ENCODE measurements at regions not wholly inside any gene's neighbourhood (a gene's known extent, or its start where the extent isn't known, plus 50 kb on each side); places are given as distances from the start of the nearest gene placed in this dataset.

DNA sequence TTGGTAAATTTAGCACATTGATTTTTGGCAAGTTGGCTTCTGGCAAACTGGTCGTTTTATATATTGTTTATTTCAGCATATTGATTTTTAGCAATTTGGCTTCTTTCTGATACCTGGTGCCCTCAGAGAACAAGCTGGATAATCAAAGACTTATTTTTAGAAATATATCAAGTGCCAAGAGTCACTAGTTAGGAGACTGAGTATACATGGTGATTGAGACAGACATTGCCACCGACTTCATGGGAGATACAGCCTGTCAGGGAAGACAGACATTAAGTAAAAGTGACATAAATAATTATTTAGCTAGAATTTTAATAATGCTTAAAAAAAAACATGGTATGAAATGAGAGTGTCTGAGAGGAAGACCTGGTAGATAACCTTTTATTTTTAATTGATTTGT lies 242.3 kb upstream of the MTNR1B start:
- no peak for TF ChIP-seq ZFX (IDR thresholded peaks at IDR 0.05; ENCODE audit: borderline replicate concordance)
- TF ChIP-seq, protein P1, sequence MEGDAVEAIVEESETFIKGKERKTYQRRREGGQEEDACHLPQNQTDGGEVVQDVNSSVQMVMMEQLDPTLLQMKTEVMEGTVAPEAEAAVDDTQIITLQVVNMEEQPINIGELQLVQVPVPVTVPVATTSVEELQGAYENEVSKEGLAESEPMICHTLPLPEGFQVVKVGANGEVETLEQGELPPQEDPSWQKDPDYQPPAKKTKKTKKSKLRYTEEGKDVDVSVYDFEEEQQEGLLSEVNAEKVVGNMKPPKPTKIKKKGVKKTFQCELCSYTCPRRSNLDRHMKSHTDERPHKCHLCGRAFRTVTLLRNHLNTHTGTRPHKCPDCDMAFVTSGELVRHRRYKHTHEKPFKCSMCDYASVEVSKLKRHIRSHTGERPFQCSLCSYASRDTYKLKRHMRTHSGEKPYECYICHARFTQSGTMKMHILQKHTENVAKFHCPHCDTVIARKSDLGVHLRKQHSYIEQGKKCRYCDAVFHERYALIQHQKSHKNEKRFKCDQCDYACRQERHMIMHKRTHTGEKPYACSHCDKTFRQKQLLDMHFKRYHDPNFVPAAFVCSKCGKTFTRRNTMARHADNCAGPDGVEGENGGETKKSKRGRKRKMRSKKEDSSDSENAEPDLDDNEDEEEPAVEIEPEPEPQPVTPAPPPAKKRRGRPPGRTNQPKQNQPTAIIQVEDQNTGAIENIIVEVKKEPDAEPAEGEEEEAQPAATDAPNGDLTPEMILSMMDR (IDR thresholded peaks at IDR 0.05): no peak
- H3K27ac ChIP-seq: no peak overlapping the region

DNA sequence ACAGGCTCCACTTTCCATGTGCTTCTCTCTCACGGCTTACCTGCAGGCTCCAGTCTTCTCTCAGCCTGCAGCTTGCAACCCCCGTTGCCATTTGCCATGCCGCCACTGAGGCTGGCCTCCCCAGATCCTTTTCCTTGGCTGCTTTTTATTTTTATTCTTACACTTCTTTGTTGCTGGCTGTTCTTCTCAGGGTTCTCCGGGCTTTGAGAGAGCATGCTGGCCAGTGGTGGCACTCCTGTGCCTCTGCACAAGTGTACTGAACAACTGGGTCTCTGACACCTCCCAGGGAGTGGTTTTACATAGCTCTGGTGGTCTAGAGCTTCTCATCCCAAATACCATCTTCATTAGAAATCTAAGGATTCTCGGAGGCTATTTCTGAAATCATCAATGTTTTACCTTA lies 241.7 kb upstream of the MTNR1B start:
- TF ChIP-seq, protein P1 (IDR thresholded peaks at IDR 0.05): no peak
- TF ChIP-seq ZFX (IDR thresholded peaks at IDR 0.05; ENCODE audit: borderline replicate concordance): no peak
- no peak overlapping the region for H3K27ac ChIP-seq

- TF ChIP-seq, protein P1 (IDR thresholded peaks at IDR 0.05): no peak
- no peak for TF ChIP-seq ZFX (IDR thresholded peaks at IDR 0.05; ENCODE audit: borderline replicate concordance)
- H3K27ac ChIP-seq: no peak overlapping the region
These were observed 240.8 kb upstream of the MTNR1B start for GRCh38 chr11:92728628-92729027.

DNA sequence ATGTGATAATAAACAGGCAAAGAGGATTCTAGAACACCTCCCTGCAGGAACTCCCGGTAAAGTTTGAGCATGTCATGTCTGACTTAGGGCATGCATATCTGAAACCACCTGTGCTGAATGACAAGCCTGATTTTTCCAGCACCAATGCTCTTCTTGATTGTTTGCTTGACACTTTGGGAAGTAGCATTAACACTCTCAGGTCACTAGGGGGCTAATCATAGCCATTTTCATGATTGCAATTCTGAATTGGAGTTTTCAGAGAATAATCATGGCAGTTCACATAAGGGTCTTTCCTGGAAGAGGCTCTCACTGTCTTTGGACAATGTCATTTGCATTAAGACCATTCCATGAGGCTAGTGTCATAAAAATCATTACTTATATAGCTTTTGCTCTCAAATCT lies 234.4 kb upstream of the MTNR1B start:
- no peak overlapping the region for H3K27ac ChIP-seq
- no peak for TF ChIP-seq ZFX (IDR thresholded peaks at IDR 0.05; ENCODE audit: borderline replicate concordance)
- TF ChIP-seq, protein P1 (IDR thresholded peaks at IDR 0.05): peak; percentile 60

DNA sequence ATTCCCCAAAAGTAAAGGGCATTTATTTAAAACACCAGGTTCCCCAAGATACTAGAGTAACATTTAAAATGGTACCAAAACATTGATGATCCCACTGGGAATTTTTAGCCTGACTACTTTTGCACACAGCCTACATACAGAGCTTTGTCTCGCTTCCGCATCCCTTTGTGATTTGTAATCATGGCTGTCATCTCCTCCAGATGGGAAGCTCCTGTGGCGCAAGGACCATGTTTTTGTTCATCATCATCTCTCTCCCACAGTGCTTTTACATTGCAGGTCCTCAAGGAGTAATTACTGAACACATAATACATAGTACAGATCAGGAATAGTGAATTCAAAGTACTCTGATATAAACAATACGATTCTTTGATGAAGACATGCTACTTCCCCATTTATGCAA lies 231.2 kb upstream of the MTNR1B start:
- no peak for TF ChIP-seq ZFX (IDR thresholded peaks at IDR 0.05; ENCODE audit: borderline replicate concordance)
- TF ChIP-seq, protein P1 (IDR thresholded peaks at IDR 0.05): no peak
- H3K27ac ChIP-seq: no peak overlapping the region

DNA sequence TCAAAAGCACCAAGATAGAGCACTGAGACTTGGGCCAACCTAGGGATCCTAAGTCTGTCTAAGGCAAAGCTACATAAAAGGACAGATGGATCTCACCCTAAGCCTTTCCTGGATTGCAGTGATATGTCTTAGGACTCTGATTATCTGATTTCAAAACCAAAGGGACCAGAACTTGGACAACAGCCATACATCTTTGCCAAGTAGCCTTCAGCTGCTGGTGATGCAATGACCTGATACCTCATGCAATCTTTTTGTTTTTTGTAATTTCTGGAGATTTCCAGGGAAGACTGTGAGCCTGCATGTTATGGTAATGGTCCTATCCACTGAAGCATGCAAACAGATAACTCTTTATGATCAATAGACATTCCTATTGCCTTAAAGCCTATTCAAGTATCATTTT lies 230.4 kb upstream of the MTNR1B start:
- no peak overlapping the region for H3K27ac ChIP-seq
- TF ChIP-seq, protein P1 (IDR thresholded peaks at IDR 0.05): no peak
- TF ChIP-seq ZFX (IDR thresholded peaks at IDR 0.05; ENCODE audit: borderline replicate concordance): no peak

- H3K27ac ChIP-seq: no peak overlapping the region
- TF ChIP-seq ZFX (IDR thresholded peaks at IDR 0.05; ENCODE audit: borderline replicate concordance): no peak
- TF ChIP-seq, protein P1 (IDR thresholded peaks at IDR 0.05): no peak
These were observed 230.0 kb upstream of the MTNR1B start for GRCh38 chr11:92739491-92739890.
